Neural crest cell (in vitro differentiated cells): ENCODE measurements at regions not wholly inside any gene's neighbourhood (a gene's known extent, or its start where the extent isn't known, plus 50 kb on each side); places are given as distances from the start of the nearest gene placed in this dataset.

Source experiments
- DNase-seq: peaks from one replicate; pipeline ENCODE4 v3.0.0; 2021; ENCODE audit warnings: low read depth, mixed read lengths, low spot score
- H3K27ac Mint-ChIP-seq: one replicate; pipeline ENCODE4 v1.8.0; 2021; ENCODE audit warnings: mild to moderate bottlenecking, mixed read lengths; ENCODE audit not compliant: unreplicated experiment
- H3K27me3 Mint-ChIP-seq: 2 replicates; pipeline ENCODE4 v1.8.0; 2021; ENCODE audit warnings: low read depth, mild to moderate bottlenecking, mixed read lengths
- H3K36me3 Mint-ChIP-seq: 2 replicates; pipeline ENCODE4 v1.8.0; 2021; ENCODE audit warnings: low read depth, mild to moderate bottlenecking, mixed read lengths
- H3K4me1 Mint-ChIP-seq: 2 replicates; pipeline ENCODE4 v1.8.0; 2021; ENCODE audit warnings: mixed read lengths
- H3K4me3 Mint-ChIP-seq: one replicate; pipeline ENCODE4 v1.8.0; 2021; ENCODE audit warnings: mild to moderate bottlenecking, mixed read lengths
- H3K9me3 Mint-ChIP-seq: 2 replicates; pipeline ENCODE4 v1.8.0; 2021; ENCODE audit warnings: mixed read lengths
- CTCF ChIP-seq: fragments of 200-600 bp; sonication (generic); conservative IDR thresholded peaks from 2 replicates; pipeline ENCODE4 v1.5.0; 2021; ENCODE audit warnings: antibody characterized with exemption, mild to moderate bottlenecking

GRCh38 chr5:97842687-97843086, 659.6 kb upstream of the RIOK2 start:
- no peak for DNase-seq
- no peak for TF ChIP-seq CTCF

GRCh38 chr5:97844797-97845196, 661.8 kb upstream of the RIOK2 start:
- Mint-ChIP-seq H3K27me3 (no peaks in the 10 kb centered on the region), H3K4me1 (peaks cover 5% of the 10 kb centered on the region), H3K4me3 (no peak overlapping the region), H3K9me3 (no peaks in the 10 kb centered on the region), H3K27ac (no peak overlapping the region), H3K36me3 (no peaks in the 10 kb centered on the region)
- DNase-seq: no peak
- TF ChIP-seq CTCF: no peak

More at GRCh38 chr5:97842687-97843086, 659.6 kb upstream of the RIOK2 start:
- Mint-ChIP-seq H3K27ac (no peak overlapping the region), H3K36me3 (no peaks in the 10 kb centered on the region), H3K27me3 (no peaks in the 10 kb centered on the region), H3K4me3 (no peak overlapping the region), H3K9me3 (no peaks in the 10 kb centered on the region), H3K4me1 (peaks cover 5% of the 10 kb centered on the region)

GRCh38 chr5:97846643-97847042, 663.6 kb upstream of the RIOK2 start:
- DNase-seq: no peak
- Mint-ChIP-seq H3K4me1 (no peaks in the 10 kb centered on the region), H3K27ac (no peak overlapping the region), H3K36me3 (no peaks in the 10 kb centered on the region), H3K4me3 (no peak overlapping the region), H3K27me3 (no peaks in the 10 kb centered on the region), H3K9me3 (no peaks in the 10 kb centered on the region)
- no peak for TF ChIP-seq CTCF

- no peak for TF ChIP-seq CTCF
Measured at GRCh38 chr5:97847920-97848631, 665.0 kb upstream of the RIOK2 start.

GRCh38 chr5:97851036-97851435, 668.0 kb upstream of the RIOK2 start:
- Mint-ChIP-seq H3K4me3 (no peak overlapping the region), H3K27ac (no peak overlapping the region), H3K27me3 (no peaks in the 10 kb centered on the region), H3K4me1 (no peaks in the 10 kb centered on the region), H3K36me3 (no peaks in the 10 kb centered on the region), H3K9me3 (peaks cover 9% of the 10 kb centered on the region)
- no peak for DNase-seq
- no peak for TF ChIP-seq CTCF

More at GRCh38 chr5:97847920-97848631, 665.0 kb upstream of the RIOK2 start:
- no peak for DNase-seq
- Mint-ChIP-seq H3K4me3 (no peak overlapping the region), H3K4me1 (no peaks in the 10 kb centered on the region), H3K27me3 (no peaks in the 10 kb centered on the region), H3K36me3 (no peaks in the 10 kb centered on the region), H3K9me3 (peaks cover 4% of the 10 kb centered on the region), H3K27ac (no peak overlapping the region)
